ENCODE measurements at regions not wholly inside any gene's neighbourhood (a gene's known extent, or its start where the extent isn't known, plus 50 kb on each side); places are given as distances from the start of the nearest gene placed in this dataset.

- H3K4me3 ChIP-seq (ENCODE audit: low read depth, low read length), result no peak overlapping the region
- TF ChIP-seq CTCF (conservative IDR thresholded peaks at IDR 0.05; ENCODE audit: low read depth, low read length), result no peak
- DNase-seq (ENCODE audit: low read depth), result no peak
Measured at GRCh38 chr14:53883739-53884138, 72.9 kb downstream of the BMP4 start.

GRCh38 chr14:53882684-53883083, 73.9 kb downstream of the BMP4 start:
- DNase-seq (ENCODE audit: low read depth), result no peak
- TF ChIP-seq CTCF (conservative IDR thresholded peaks at IDR 0.05; ENCODE audit: low read depth, low read length), result no peak
- H3K4me3 ChIP-seq (ENCODE audit: low read depth, low read length), result no peak overlapping the region

- no peak for TF ChIP-seq CTCF (conservative IDR thresholded peaks at IDR 0.05; ENCODE audit: low read depth, low read length)
- DNase-seq (ENCODE audit: low read depth), result no peak
- H3K4me3 ChIP-seq (ENCODE audit: low read depth, low read length), result no peak overlapping the region
Measured at GRCh38 chr14:53881921-53882320, 74.7 kb downstream of the BMP4 start.

GRCh38 chr14:53881161-53881871, 75.3 kb downstream of the BMP4 start:
- no peak for TF ChIP-seq CTCF (conservative IDR thresholded peaks at IDR 0.05; ENCODE audit: low read depth, low read length)

GRCh38 chr14:53880761-53881160, 75.9 kb downstream of the BMP4 start:
- TF ChIP-seq CTCF (conservative IDR thresholded peaks at IDR 0.05; ENCODE audit: low read depth, low read length), result no peak

More at GRCh38 chr14:53881161-53881871, 75.3 kb downstream of the BMP4 start:
- no peak overlapping the region for H3K4me3 ChIP-seq (ENCODE audit: low read depth, low read length)
- DNase-seq (ENCODE audit: low read depth), result peak; percentile 29

GRCh38 chr14:53879747-53880146, 76.9 kb downstream of the BMP4 start:
- no peak for DNase-seq (ENCODE audit: low read depth)
- H3K4me3 ChIP-seq (ENCODE audit: low read depth, low read length), result no peak overlapping the region
- no peak for TF ChIP-seq CTCF (conservative IDR thresholded peaks at IDR 0.05; ENCODE audit: low read depth, low read length)

More at GRCh38 chr14:53880761-53881160, 75.9 kb downstream of the BMP4 start:
- H3K4me3 ChIP-seq (ENCODE audit: low read depth, low read length), result no peak overlapping the region
- DNase-seq (ENCODE audit: low read depth), result no peak

All from choroid plexus epithelial cell (primary cell).